Thyroid gland (tissue), 4 donors: ENCODE measurements at regions not wholly inside any gene's neighbourhood (a gene's known extent, or its start where the extent isn't known, plus 50 kb on each side); places are given as distances from the start of the nearest gene placed in this dataset.

Source experiments
- DNase-seq, 2 donors: peaks; one replicate each; pipeline ENCODE4 v3.0.0-alpha.2; 2019
- H3K27ac ChIP-seq, 3 donors: fragments of 200-600 bp; sonication (generic); 1 replicate in 2 of 3; 2 replicates in 1 of 3; pipeline ENCODE4 v1.5.1; 2016 to 2019; ENCODE audit warnings: mild to moderate bottlenecking in 1 of 3, moderate library complexity in 1 of 3
- H3K27me3 ChIP-seq: fragments of 200-600 bp; sonication (generic); one replicate; pipeline ENCODE4 v1.5.1; 2019
- H3K36me3 ChIP-seq, 2 donors: fragments of 200-600 bp; sonication (generic); one replicate each; pipeline ENCODE4 v1.5.1; 2016 to 2019
- H3K4me1 ChIP-seq, 2 donors: fragments of 200-600 bp; sonication (generic); one replicate each; pipeline ENCODE4 v1.5.1; 2017 to 2019
- H3K4me3 ChIP-seq, 3 donors: fragments of 200-600 bp; sonication (generic); replicated peaks in 1 of 3; 1 replicate in 2 of 3; 2 replicates in 1 of 3; pipeline ENCODE4 v1.5.1; 2016; ENCODE audit warnings: mild to moderate bottlenecking in 1 of 3
- H3K9me3 ChIP-seq: fragments of 200-600 bp; sonication (generic); one replicate; pipeline ENCODE4 v1.5.1; 2017
- CTCF ChIP-seq, 6 experiments: fragments of 200-600 bp in 3 of 6; fragments of 450-650 bp in 3 of 6; sonication (generic) in 3 of 6; IDR thresholded peaks; one replicate each; pipeline ENCODE4 v1.5.1; 2016 to 2019; ENCODE audit warnings: antibody characterized with exemption in 6 of 6, mild to moderate bottlenecking in 2 of 6, inconsistent platforms in 1 of 6, moderate library complexity in 1 of 6
- POLR2A ChIP-seq, 2 donors: fragments of 450-650 bp; IDR thresholded peaks; one replicate each; pipeline ENCODE4 v1.6.1; 2017; ENCODE audit warnings: antibody characterized with exemption in 2 of 2, mild to moderate bottlenecking in 2 of 2, moderate library complexity in 1 of 2
- WGBS, 2 donors: methylation state at CpG; one replicate each; pipeline ENCODE4 v1.1.5; 2017; 5-methylcytosine and 5-hydroxymethylcytosine counted together
- intact Hi-C: fragments of 100-400 bp; cut with DNase I; formaldehyde crosslinking; loops from one replicate; pipeline ENCODE4 v1.15.1; 2023

- H3K27me3 ChIP-seq: no peaks in the 10 kb centered on the region
- no peak overlapping the region for H3K4me3 ChIP-seq
- H3K4me1 ChIP-seq: no peaks in the 10 kb centered on the region
- intact Hi-C loops: no loop called here
- H3K36me3 ChIP-seq: no peaks in the 10 kb centered on the region
- H3K27ac ChIP-seq: no peak overlapping the region
- DNase-seq: peak in 1 of 2 donors; percentile 26
- TF ChIP-seq CTCF (IDR thresholded peaks at IDR 0.05) (no peak), POLR2A (IDR thresholded peaks at IDR 0.05) (no peak)
- H3K9me3 ChIP-seq: no peaks in the 10 kb centered on the region
- WGBS, 2 donors: 78 to 86% methylated on average over 4 of the region's 4 CpGs
Measured at GRCh38 chr14:103257211-103257962, 76.7 kb upstream of the EIF5 start.

- no peak overlapping the region for H3K27ac ChIP-seq
- no peak for DNase-seq
- intact Hi-C loops: no loop called here
Measured at GRCh38 chr14:103258211-103258610, 75.8 kb upstream of the EIF5 start.

GRCh38 chr14:103259184-103259583 lies 74.9 kb upstream of the EIF5 start:
- H3K4me3 ChIP-seq: no peak overlapping the region
- 94 to 96% methylated on average over 10 of the region's 10 CpGs for WGBS, 2 donors
- intact Hi-C loops: no loop called here

More at GRCh38 chr14:103258211-103258610, 75.8 kb upstream of the EIF5 start:
- Histone ChIP-seq H3K36me3 (no peaks in the 10 kb centered on the region), H3K4me1 (no peaks in the 10 kb centered on the region), H3K9me3 (no peaks in the 10 kb centered on the region), H3K27me3 (no peaks in the 10 kb centered on the region), H3K4me3 (no peak overlapping the region)
- WGBS, 2 donors: 84 to 95% methylated on average over 8 to 11 of the region's 12 CpGs
- no peak for TF ChIP-seq POLR2A (IDR thresholded peaks at IDR 0.05)
- no peak for TF ChIP-seq CTCF (IDR thresholded peaks at IDR 0.05)

GRCh38 chr14:103259801-103260628 lies 74.0 kb upstream of the EIF5 start:
- DNase-seq: no peak
- TF ChIP-seq CTCF (IDR thresholded peaks at IDR 0.05): no peak
- no peak for TF ChIP-seq POLR2A (IDR thresholded peaks at IDR 0.05)
- Histone ChIP-seq H3K4me1 (no peaks in the 10 kb centered on the region), H3K27me3 (no peaks in the 10 kb centered on the region), H3K27ac (peak overlapping the region in 2 of 3 donors; percentile 39 to 80), H3K9me3 (no peaks in the 10 kb centered on the region), H3K4me3 (peak overlapping the region in 2 of 3 donors; percentile 23 to 30), H3K36me3 (no peaks in the 10 kb centered on the region)
- WGBS, 2 donors: 54 to 67% methylated on average over 18 to 19 of the region's 19 CpGs
- intact Hi-C loops: no loop called here

More at GRCh38 chr14:103259184-103259583, 74.9 kb upstream of the EIF5 start:
- Histone ChIP-seq H3K9me3 (no peaks in the 10 kb centered on the region), H3K4me1 (no peaks in the 10 kb centered on the region), H3K27ac (no peak overlapping the region), H3K36me3 (no peaks in the 10 kb centered on the region), H3K27me3 (no peaks in the 10 kb centered on the region)
- DNase-seq: no peak
- no peak for TF ChIP-seq POLR2A (IDR thresholded peaks at IDR 0.05)
- no peak for TF ChIP-seq CTCF (IDR thresholded peaks at IDR 0.05)
